ENCODE measurements at regions not wholly inside any gene's neighbourhood (a gene's known extent, or its start where the extent isn't known, plus 50 kb on each side); places are given as distances from the start of the nearest gene placed in this dataset.

GRCh38 chr2:117553448-117553847, 261.0 kb upstream of the DDX18 start:
- BruUV-seq (replicated peaks), result no TSS peak
- H3K9me3 Mint-ChIP-seq (ENCODE audit: low read depth, unreplicated experiment), result peaks cover 6% of the 10 kb centered on the region
- no peaks in the 10 kb centered on the region for H3K27me3 Mint-ChIP-seq (ENCODE audit: unreplicated experiment)
- CTCF ChIA-PET, result no interaction called here
- H3K4me3 Mint-ChIP-seq (ENCODE audit: low read depth, unreplicated experiment), result no peak overlapping the region
- intact Hi-C loops (cut with micrococcal nuclease; ENCODE audit: unreplicated experiment), result no loop called here
- no peak for TF ChIP-seq CTCF (IDR thresholded peaks at IDR 0.05; ENCODE audit: unreplicated experiment)
- H3K27ac Mint-ChIP-seq (ENCODE audit: unreplicated experiment), result no peak overlapping the region
- no peak for DNase-seq
- H3K4me1 Mint-ChIP-seq (ENCODE audit: low read depth, unreplicated experiment), result peaks cover 59% of the 10 kb centered on the region
- H3K36me3 Mint-ChIP-seq (ENCODE audit: insufficient read depth, unreplicated experiment), result no peaks in the 10 kb centered on the region

- peak overlapping the region; percentile 70 for H3K27ac Mint-ChIP-seq (ENCODE audit: unreplicated experiment)
- peak; percentile 2 for DNase-seq
- no peaks in the 10 kb centered on the region for H3K36me3 Mint-ChIP-seq (ENCODE audit: insufficient read depth, unreplicated experiment)
- H3K9me3 Mint-ChIP-seq (ENCODE audit: low read depth, unreplicated experiment), result peaks cover 3% of the 10 kb centered on the region
- no peak overlapping the region for H3K4me3 Mint-ChIP-seq (ENCODE audit: low read depth, unreplicated experiment)
- CTCF ChIA-PET, result interaction anchor here (0.6 to 1.7 kb wide), 3 partner anchors 19 to 285 kb away, joined by 3 read pairs; no protein-coding TSS in a partner anchor
- intact Hi-C loops (cut with micrococcal nuclease; ENCODE audit: unreplicated experiment), result loop anchor here (1.0 to 5.0 kb wide), 2 partner anchors 66 to 568 kb away; no protein-coding TSS in a partner anchor
- TF ChIP-seq CTCF (IDR thresholded peaks at IDR 0.05; ENCODE audit: unreplicated experiment), result no peak
- no peaks in the 10 kb centered on the region for H3K27me3 Mint-ChIP-seq (ENCODE audit: unreplicated experiment)
- no TSS peak for BruUV-seq (replicated peaks)
- peaks cover 54% of the 10 kb centered on the region for H3K4me1 Mint-ChIP-seq (ENCODE audit: low read depth, unreplicated experiment)
These were observed 258.5 kb upstream of the DDX18 start for GRCh38 chr2:117555965-117556364.

GRCh38 chr2:117557626-117558025, 256.9 kb upstream of the DDX18 start:
- intact Hi-C loops (cut with micrococcal nuclease; ENCODE audit: unreplicated experiment), result loop anchor here (5.0 kb wide), 1 partner anchor 65 kb away; no protein-coding TSS in a partner anchor
- peak overlapping the region; percentile 14 for H3K27ac Mint-ChIP-seq (ENCODE audit: unreplicated experiment)

GRCh38 chr2:117562654-117563053, 251.8 kb upstream of the DDX18 start:
- BruUV-seq (replicated peaks), result no TSS peak

More at GRCh38 chr2:117557626-117558025, 256.9 kb upstream of the DDX18 start:
- Mint-ChIP-seq H3K36me3 (ENCODE audit: insufficient read depth, unreplicated experiment) (no peaks in the 10 kb centered on the region), H3K4me3 (ENCODE audit: low read depth, unreplicated experiment) (no peak overlapping the region), H3K4me1 (ENCODE audit: low read depth, unreplicated experiment) (peaks cover 40% of the 10 kb centered on the region), H3K27me3 (ENCODE audit: unreplicated experiment) (no peaks in the 10 kb centered on the region), H3K9me3 (ENCODE audit: low read depth, unreplicated experiment) (peaks cover 3% of the 10 kb centered on the region)
- no peak for DNase-seq
- CTCF ChIA-PET, result no interaction called here
- no peak for TF ChIP-seq CTCF (IDR thresholded peaks at IDR 0.05; ENCODE audit: unreplicated experiment)
- BruUV-seq (replicated peaks), result no TSS peak

More at GRCh38 chr2:117562654-117563053, 251.8 kb upstream of the DDX18 start:
- intact Hi-C loops (cut with micrococcal nuclease; ENCODE audit: unreplicated experiment), result no loop called here
- no peaks in the 10 kb centered on the region for H3K36me3 Mint-ChIP-seq (ENCODE audit: insufficient read depth, unreplicated experiment)
- H3K27me3 Mint-ChIP-seq (ENCODE audit: unreplicated experiment), result no peaks in the 10 kb centered on the region
- H3K4me3 Mint-ChIP-seq (ENCODE audit: low read depth, unreplicated experiment), result no peak overlapping the region
- TF ChIP-seq CTCF (IDR thresholded peaks at IDR 0.05; ENCODE audit: unreplicated experiment), result no peak
- CTCF ChIA-PET, result no interaction called here
- H3K9me3 Mint-ChIP-seq (ENCODE audit: low read depth, unreplicated experiment), result peaks cover 4% of the 10 kb centered on the region
- peaks cover 6% of the 10 kb centered on the region for H3K4me1 Mint-ChIP-seq (ENCODE audit: low read depth, unreplicated experiment)
- DNase-seq, result no peak
- H3K27ac Mint-ChIP-seq (ENCODE audit: unreplicated experiment), result no peak overlapping the region

Data from Calu3 (cell line).